Tibial nerve (tissue), 4 donors: ENCODE measurements at regions not wholly inside any gene's neighbourhood (a gene's known extent, or its start where the extent isn't known, plus 50 kb on each side); places are given as distances from the start of the nearest gene placed in this dataset.

Experiments
- DNase-seq, 2 donors: peaks; one replicate each; pipeline ENCODE4 v3.0.0-alpha.2; 2019; ENCODE audit warnings: low spot score in 2 of 2
- H3K27ac ChIP-seq, 4 donors: fragments of 200-600 bp; sonication (generic) in 3 of 4; one replicate each; pipeline ENCODE4 v1.5.1; 2017 to 2019; ENCODE audit warnings: mild to moderate bottlenecking in 1 of 4
- H3K27me3 ChIP-seq, 2 donors: fragments of 200-600 bp; sonication (generic) in 1 of 2; one replicate each; pipeline versions ENCODE4 v1.5.1 to v1.6.0; 2017 to 2019
- H3K36me3 ChIP-seq, 3 donors: fragments of 200-600 bp; sonication (generic); one replicate each; pipeline ENCODE4 v1.5.1; 2018 to 2019
- H3K4me1 ChIP-seq, 4 donors: fragments of 200-600 bp; sonication (generic) in 3 of 4; one replicate each; pipeline ENCODE4 v1.5.1; 2017 to 2019
- H3K4me3 ChIP-seq, 4 donors: fragments of 200-600 bp; sonication (generic) in 3 of 4; one replicate each; pipeline ENCODE4 v1.5.1; 2017 to 2019; ENCODE audit warnings: mild to moderate bottlenecking in 1 of 4, moderate library complexity in 1 of 4
- H3K9me3 ChIP-seq, 4 donors: fragments of 200-600 bp; sonication (generic) in 3 of 4; one replicate each; pipeline ENCODE4 v1.5.1; 2017 to 2019
- CTCF ChIP-seq, 5 experiments: fragments of 200-600 bp in 3 of 5; fragments of 450-650 bp in 2 of 5; sonication (generic) in 3 of 5; IDR thresholded peaks; one replicate each; pipeline ENCODE4 v1.5.1; 2016 to 2019; ENCODE audit warnings: antibody characterized with exemption in 5 of 5, mild to moderate bottlenecking in 3 of 5, moderate library complexity in 2 of 5
- EP300 ChIP-seq, 2 donors: sonication (generic); formaldehyde crosslinking; IDR thresholded peaks; one replicate each; pipeline ENCODE4 v1.6.1; 2017; ENCODE audit warnings: antibody characterized with exemption in 2 of 2, mild to moderate bottlenecking in 1 of 2
- POLR2A ChIP-seq, 2 donors: fragments of 450-650 bp; IDR thresholded peaks; one replicate each; pipeline ENCODE4 v1.6.1; 2017; ENCODE audit warnings: antibody characterized with exemption in 2 of 2, mild to moderate bottlenecking in 2 of 2, moderate library complexity in 2 of 2
- WGBS, 2 donors: methylation state at CpG; one replicate each; pipeline ENCODE4 v1.1.5; 2018; 5-methylcytosine and 5-hydroxymethylcytosine counted together

GRCh38 chr5:1730487-1730847, 69.2 kb downstream of the MRPL36 start:
- Histone ChIP-seq H3K9me3 (no peaks in the 10 kb centered on the region), H3K27me3 (no peaks in the 10 kb centered on the region), H3K4me3 (no peak overlapping the region), H3K27ac (no peak overlapping the region), H3K36me3 (no peaks in the 10 kb centered on the region), H3K4me1 (no peaks in the 10 kb centered on the region)
- WGBS, 2 donors = 72 to 87% methylated on average over 7 of the region's 7 CpGs
- TF ChIP-seq CTCF (IDR thresholded peaks at IDR 0.05) = no peak
- no peak for TF ChIP-seq POLR2A (IDR thresholded peaks at IDR 0.05)
- no peak for TF ChIP-seq EP300 (IDR thresholded peaks at IDR 0.05)
- DNase-seq = no peak

DNA sequence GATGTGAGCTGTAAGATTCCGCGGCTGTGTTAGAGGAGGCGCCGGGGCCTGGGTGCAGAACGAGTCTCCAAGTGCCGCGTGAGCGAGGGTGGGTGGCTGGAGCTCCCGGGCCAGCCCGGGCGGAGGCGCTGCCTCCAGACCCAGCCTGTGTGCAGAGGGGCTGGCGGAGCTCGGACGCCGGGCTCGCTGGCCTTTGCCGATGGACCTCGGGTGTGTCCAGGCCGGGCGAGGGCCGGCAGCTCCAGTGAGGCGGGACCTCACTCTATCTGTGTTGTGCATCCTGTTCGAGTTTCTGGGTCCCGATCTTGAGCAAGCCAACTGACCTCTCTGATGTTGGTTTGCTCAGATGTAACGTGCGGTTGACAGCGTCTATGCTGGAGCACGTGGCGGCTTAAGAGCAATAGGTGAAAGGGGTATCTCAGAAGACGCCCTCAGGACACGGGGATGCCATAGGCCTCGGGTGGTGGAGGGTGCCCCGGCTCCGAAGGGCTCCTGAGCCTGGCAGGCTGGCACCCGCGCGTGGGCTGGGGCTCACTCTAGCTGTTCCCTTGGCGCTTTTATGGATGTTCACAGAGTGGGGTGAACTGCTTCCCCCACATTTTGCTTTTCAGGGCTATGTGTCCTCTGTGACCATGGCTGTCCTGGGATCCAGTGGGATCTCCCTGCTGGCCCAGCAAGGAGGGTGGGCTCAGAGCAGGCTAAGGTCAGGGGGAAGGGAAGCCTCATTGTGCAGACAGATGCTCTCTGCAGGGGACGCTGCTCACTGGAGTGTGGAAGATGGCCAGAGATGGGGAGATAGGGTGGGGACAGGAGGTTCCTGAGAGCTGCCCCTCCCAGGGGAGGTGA, 69.8 kb downstream of the MRPL36 start:
- 85 to 89% methylated on average over 39 to 40 of the region's 40 CpGs for WGBS, 2 donors
- no peak for TF ChIP-seq POLR2A (IDR thresholded peaks at IDR 0.05)
- no peak for TF ChIP-seq CTCF (IDR thresholded peaks at IDR 0.05)
- TF ChIP-seq EP300 (IDR thresholded peaks at IDR 0.05) = no peak
- Histone ChIP-seq H3K27me3 (no peaks in the 10 kb centered on the region), H3K4me3 (no peak overlapping the region), H3K27ac (no peak overlapping the region), H3K36me3 (no peaks in the 10 kb centered on the region), H3K4me1 (no peaks in the 10 kb centered on the region), H3K9me3 (peaks cover 0 to 1% (median 0%) of the 10 kb centered on the region in 4 donors)
- DNase-seq = no peak

- DNase-seq = no peak
- no peak overlapping the region for H3K27ac ChIP-seq
- no peak for TF ChIP-seq EP300 (IDR thresholded peaks at IDR 0.05)
- no peak for TF ChIP-seq CTCF (IDR thresholded peaks at IDR 0.05)
- TF ChIP-seq POLR2A (IDR thresholded peaks at IDR 0.05) = no peak
- peaks cover 0 to 3% (median 0%) of the 10 kb centered on the region in 4 donors for H3K9me3 ChIP-seq
- no peaks in the 10 kb centered on the region for H3K4me1 ChIP-seq
- WGBS, 2 donors = 92 to 94% methylated on average over 24 of the region's 24 CpGs
- no peak overlapping the region for H3K4me3 ChIP-seq
- no peaks in the 10 kb centered on the region for H3K36me3 ChIP-seq
- H3K27me3 ChIP-seq = no peaks in the 10 kb centered on the region
These were observed 70.8 kb downstream of the MRPL36 start for GRCh38 chr5:1728846-1729245.

GRCh38 chr5:1727571-1727970, 72.1 kb downstream of the MRPL36 start:
- peaks cover 0 to 3% (median 0%) of the 10 kb centered on the region in 4 donors for H3K9me3 ChIP-seq
- TF ChIP-seq CTCF (IDR thresholded peaks at IDR 0.05) (no peak), EP300 (IDR thresholded peaks at IDR 0.05) (no peak), POLR2A (IDR thresholded peaks at IDR 0.05) (no peak)
- H3K27me3 ChIP-seq = no peaks in the 10 kb centered on the region
- no peak overlapping the region for H3K4me3 ChIP-seq
- no peak for DNase-seq
- no peak overlapping the region for H3K27ac ChIP-seq
- no peaks in the 10 kb centered on the region for H3K36me3 ChIP-seq
- H3K4me1 ChIP-seq = no peaks in the 10 kb centered on the region
- 81 to 84% methylated on average over 17 to 19 of the region's 19 CpGs for WGBS, 2 donors

DNA sequence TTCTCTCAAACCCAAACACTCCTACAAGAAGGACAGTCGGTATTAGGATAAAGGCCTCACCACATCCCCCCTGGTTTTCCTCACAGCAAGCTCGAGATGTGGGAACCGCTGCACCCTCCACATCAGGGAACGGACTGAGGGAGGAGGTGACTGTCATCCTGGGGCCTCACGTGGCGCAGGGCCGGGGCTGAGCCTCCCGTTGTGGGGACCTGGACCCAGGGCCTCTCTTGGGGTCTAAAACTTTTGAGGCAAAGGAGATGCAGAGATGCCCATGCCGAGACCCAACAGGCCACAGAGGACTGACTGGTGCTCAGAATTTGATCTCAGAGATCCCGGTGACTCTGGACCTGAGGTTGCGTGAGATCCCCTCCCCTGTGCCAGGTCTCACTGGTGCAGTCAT, 72.7 kb downstream of the MRPL36 start:
- DNase-seq = no peak
- H3K4me1 ChIP-seq = no peaks in the 10 kb centered on the region
- TF ChIP-seq CTCF (IDR thresholded peaks at IDR 0.05) (no peak), POLR2A (IDR thresholded peaks at IDR 0.05) (no peak), EP300 (IDR thresholded peaks at IDR 0.05) (no peak)
- no peaks in the 10 kb centered on the region for H3K36me3 ChIP-seq
- H3K9me3 ChIP-seq = peaks cover 0 to 3% (median 0%) of the 10 kb centered on the region in 4 donors
- WGBS, 2 donors = 93 to 94% methylated on average over 11 of the region's 11 CpGs
- no peak overlapping the region for H3K27ac ChIP-seq
- H3K4me3 ChIP-seq = no peak overlapping the region
- no peaks in the 10 kb centered on the region for H3K27me3 ChIP-seq
